NCI-H1930 (cell line): ENCODE measurements at regions not wholly inside any gene's neighbourhood (a gene's known extent, or its start where the extent isn't known, plus 50 kb on each side); places are given as distances from the start of the nearest gene placed in this dataset.
A peak's percentile ranks its signal among the peaks of the same experiment; 100 is the strongest.
"Not testable (repeated sequence)": the region's sequence is repeated elsewhere in the genome, so short reads cannot be mapped to it uniquely, and the experiment has no call there.

Experiments
- DNase-seq, 2 experiments: peaks; one replicate each; lab custom pipeline; 2025; lab: John Stamatoyannopoulos, UW

DNA sequence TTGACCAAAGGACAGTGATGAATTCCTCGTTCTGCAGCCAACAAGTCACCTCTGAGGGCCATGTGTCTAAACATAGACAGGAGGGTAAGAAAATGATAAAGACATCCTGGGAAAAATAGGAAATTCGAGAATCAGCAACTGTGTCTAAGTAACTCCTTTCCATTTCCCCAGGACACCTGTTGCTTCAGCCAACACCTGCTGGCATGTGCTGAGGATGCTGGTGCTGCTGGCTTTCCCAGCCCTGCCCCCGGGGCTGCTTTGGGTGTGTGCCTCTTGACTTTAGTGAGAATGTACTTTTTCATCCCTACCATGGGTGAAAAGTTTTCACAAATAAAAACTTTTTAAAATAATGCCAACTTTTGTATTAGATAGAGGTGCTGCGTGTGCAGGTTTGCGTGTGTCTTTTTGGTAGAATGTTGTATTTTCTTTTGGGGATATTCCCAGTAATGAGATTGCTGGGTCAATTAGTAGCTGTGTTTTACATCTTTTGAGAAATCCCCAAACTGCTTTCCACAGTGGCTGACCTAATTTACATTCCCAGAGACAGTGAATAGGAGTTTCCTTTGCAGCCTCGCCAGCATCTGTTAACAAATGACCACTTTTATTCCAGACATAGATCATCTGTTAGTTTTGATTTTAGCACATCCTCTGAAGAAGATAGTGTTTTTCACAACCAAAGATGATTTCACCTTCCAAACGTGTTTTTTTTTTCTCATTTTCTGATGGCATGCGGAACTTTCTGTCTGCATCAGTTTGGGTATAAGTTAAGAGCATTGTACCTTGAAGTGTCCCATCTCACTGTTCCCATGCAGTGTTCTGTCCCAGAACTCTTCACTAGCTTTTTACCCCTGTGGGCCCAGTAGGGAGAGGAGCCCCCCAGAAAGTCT is 104.2 kb upstream of the ACBD5 start:
- no peak for DNase-seq

DNA sequence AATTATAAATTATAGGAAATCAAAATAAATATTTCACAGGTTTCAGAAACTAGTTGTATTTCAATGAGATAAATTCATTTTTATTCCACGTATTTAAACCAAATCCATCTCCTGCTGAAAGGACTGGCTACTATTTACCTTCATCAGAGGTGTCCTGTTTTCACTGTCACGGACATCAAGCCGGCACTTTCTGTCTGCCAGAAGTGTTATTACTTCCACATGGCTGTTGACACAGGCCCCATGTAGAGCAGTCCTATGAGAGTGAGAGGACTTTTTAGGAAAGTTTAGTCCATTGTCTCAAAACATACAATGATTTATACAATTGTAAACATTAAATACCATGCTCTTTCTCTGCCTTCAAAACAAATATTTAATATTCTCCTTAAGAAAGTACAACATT is 100.4 kb upstream of the ACBD5 start:
- DNase-seq: peak in 1 of 2 experiments; percentile 17

DNA sequence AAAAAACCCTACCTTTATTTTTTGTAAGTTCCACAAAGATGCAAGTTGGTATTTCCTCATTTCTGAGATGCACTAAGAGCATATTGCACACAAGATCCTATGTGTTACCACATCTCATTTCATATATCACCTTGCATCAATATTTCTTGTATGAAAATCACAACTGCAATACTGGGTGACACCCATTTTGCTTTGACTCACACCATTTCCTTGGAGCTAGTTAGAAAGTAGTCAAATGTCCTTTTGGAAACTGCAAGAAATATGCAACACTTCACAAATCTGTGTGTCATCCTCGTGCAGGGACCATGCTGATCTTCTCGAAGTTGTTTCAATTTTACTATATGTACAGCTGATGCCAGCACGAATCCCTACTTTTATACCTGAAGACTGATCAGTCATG is 94.6 kb upstream of the ACBD5 start:
- DNase-seq: not testable (repeated sequence)

DNA sequence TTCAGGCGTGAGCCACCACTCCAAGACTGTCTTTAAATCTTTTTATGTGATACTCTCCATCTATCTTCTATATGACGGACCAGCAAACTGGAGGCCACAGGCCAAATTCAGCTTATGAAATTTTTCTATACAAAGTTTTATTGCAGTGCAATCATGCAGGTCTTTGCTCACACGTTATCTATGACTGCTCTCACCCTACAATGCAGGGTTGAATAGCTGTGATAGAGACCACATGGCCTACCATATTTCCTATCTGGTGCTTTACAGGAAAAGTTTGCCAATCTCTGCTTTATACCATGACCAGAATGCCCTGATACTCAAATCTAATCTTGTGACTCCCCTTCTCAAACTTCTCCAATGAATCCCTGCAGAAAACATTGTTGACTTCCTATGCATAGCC is 89.5 kb upstream of the ACBD5 start:
- DNase-seq: no peak

GRCh38 chr10:27328946-27329345 is 88.3 kb upstream of the ACBD5 start:
- DNase-seq: no peak

DNA sequence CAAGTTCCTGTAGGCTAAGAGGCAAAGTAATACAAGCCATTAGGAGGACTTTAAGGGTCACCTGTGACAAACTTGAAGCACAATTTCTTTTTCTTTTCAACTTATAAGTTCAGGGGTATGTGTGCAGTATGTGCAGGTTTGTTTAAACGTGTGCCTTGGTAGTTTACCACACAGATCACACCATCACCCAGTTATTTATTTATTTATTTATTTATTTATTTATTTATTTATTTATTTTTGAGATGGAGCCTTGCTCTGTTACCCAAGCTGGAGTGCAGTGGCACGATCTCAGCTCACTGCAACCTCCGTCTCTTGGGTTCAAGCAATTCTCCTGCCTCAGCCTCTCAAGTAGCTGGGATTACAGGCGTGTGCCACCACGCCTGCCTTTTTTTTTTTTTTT is 86.2 kb upstream of the ACBD5 start:
- DNase-seq: not testable (repeated sequence)

- DNase-seq: no peak
Measured at GRCh38 chr10:27319752-27320431, 79.3 kb upstream of the ACBD5 start.

DNA sequence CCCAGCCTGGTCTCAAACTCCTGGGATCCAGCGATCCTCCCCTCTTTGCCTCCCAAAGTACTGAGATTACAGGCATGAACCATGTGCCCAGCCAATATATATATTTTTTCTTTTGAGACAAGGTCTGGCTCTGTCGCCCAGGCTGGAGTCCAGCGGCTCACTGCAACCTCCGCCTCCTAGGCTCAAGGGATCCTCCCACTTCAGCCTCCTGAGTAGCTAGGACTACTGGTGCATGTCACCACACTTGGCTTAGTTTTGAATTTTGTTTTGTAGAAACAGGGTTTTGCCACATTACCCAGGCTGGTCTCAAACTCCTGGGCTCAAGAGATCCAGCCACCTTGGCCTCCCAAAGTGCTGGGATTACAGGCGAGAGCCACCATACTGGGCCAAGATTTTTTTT is 78.5 kb upstream of the ACBD5 start:
- DNase-seq: not testable (repeated sequence)

GRCh38 chr10:27315082-27315481 is 74.5 kb upstream of the ACBD5 start:
- not testable (repeated sequence) for DNase-seq

GRCh38 chr10:27313586-27313985 is 73.0 kb upstream of the ACBD5 start:
- DNase-seq: not testable (repeated sequence)

- DNase-seq: no peak
Measured at GRCh38 chr10:27312854-27313253, 72.3 kb upstream of the ACBD5 start.

GRCh38 chr10:27311809-27312208 is 71.2 kb upstream of the ACBD5 start:
- not testable (repeated sequence) for DNase-seq

DNA sequence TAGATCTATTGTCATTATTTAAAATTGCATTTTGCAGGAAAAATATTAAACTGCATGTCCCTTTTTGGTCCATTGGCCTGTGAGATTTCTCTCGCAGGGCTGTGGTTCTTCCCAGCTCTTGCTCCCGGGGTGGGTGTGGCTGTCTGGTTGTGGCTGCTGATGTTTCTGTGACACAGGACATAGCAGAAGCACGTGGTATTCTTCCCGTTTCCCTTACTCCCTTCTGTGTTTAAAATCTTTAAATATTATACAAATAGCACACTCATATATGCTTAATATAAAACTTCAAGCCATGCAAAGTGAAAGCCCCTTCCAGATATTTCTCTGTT is 57.9 kb upstream of the ACBD5 start:
- DNase-seq: not testable (repeated sequence)

- DNase-seq: no peak
Measured at GRCh38 chr10:27297844-27298521, 57.4 kb upstream of the ACBD5 start.

DNA sequence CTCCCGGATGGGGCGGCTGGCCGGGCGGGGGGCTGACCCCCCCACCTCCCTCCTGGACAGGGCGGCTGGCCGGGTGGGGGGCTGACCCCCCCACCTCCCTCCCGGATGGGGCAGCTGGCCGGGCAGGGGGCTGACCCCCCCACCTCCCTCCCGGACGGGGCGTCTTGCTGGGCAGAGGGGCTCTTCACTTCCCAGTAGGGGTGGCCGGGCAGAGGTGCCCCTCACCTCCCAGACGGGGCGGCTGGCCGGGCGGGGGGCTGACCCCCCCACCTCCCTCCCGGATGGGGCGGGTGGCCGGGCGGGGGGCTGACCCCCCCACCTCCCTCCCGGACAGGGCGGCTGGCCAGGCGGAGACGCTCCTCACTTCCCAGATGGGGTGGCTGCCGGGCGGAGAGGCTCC is 55.7 kb upstream of the ACBD5 start:
- not testable (repeated sequence) for DNase-seq

DNA sequence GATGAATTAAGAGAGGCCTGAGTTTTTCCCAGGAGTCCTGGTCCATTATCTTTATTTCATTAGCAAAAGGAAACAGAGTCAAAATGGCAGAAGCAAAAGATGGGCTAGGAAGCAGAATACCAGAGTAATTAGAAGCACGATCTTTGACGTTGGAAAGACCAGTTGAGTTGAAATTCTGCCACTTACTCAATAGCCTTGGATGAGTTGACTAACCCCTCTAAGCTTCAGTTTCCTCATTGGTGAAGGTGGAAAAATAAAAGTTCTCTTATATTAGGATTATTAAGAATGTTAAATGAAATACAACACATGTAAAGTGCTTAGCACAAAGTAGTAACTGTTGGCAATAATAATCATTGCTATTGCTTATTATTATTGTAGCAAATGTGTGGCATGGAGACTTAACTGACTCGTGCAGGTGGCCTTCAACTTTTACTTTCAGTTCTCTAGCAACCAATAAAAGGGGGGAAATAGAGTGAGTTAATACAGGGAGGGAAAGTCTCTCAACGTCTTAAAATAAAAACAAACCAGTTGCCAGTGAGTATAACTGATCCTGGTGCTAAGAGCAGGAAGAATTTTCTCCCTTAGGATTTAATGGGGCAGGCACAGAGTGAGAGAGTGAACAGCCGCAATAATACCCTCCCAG is 50.8 kb upstream of the ACBD5 start:
- not testable (repeated sequence) for DNase-seq
